Stimulated activated CD8-positive, alpha-beta memory T cell treated with anti-CD3 and anti-CD28 coated beads, Interleukin-4, amount 100 ng/mL, for 4 hours (primary cell): ENCODE measurements at regions not wholly inside any gene's neighbourhood (a gene's known extent, or its start where the extent isn't known, plus 50 kb on each side); places are given as distances from the start of the nearest gene placed in this dataset.
"Not testable (repeated sequence)": the region's sequence is repeated elsewhere in the genome, so short reads cannot be mapped to it uniquely, and the experiment has no call there.

Experiments
- DNase-seq, 2 donors: peaks; one replicate each; pipeline ENCODE4 v3.0.0-alpha.2; 2020; ENCODE audit warnings: low read depth in 2 of 2, low spot score in 1 of 2

DNA sequence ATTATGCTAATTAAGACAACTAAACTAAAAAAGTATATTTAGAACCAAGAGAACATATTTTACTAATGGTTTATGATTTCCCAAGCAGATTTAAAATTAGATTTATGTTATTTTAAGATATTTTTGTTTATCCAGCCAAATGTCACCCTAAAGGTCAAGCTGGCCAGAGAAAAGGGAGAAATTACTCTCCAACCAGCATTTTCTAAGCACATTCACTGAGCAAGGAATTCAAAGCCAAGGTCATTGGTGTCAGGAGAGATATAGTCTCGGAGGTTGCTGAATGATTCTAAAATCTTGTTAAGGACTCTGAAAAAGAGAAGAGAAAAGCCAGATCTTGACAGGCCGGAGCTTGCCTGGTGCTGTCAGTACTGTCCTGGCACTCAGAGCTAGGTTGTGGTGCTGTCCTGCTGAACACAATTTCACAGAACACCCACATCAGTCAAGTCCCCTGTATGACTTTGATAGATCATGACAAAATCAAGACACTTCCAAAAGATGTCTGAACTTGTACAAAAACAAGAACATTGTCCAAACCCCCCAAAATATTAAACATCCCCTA is 222.3 kb upstream of the SMLR1 start:
- DNase-seq = no peak

- no peak for DNase-seq
Measured at GRCh38 chr6:130610303-130610702, 216.9 kb upstream of the SMLR1 start.

- no peak for DNase-seq
Measured at GRCh38 chr6:130611366-130611765, 215.8 kb upstream of the SMLR1 start.

- no peak for DNase-seq
Measured at GRCh38 chr6:130613176-130613575, 214.0 kb upstream of the SMLR1 start.

- no peak for DNase-seq
Measured at GRCh38 chr6:130615816-130616215, 211.4 kb upstream of the SMLR1 start.

DNA sequence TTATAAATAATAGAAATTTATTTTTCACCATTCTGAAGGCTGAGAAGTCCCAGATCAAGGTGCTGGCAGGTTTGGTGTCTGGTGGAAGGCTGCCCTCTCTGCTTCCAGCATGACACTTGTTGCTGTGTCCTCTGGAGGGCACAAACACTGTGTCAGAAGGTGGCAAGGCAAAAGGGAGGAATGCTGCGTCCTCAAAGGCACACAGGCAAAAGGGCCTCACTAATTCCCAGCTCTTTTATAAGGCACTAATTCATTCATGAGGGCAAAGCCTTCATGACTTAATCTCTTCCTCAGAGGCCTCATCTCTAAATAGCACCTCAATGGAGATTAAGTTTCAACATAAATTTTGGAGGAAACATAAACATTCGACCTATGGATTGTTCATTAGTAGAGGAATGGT is 209.5 kb upstream of the SMLR1 start:
- DNase-seq = no peak

GRCh38 chr6:130618806-130619205 is 208.4 kb upstream of the SMLR1 start:
- not testable (repeated sequence) for DNase-seq

GRCh38 chr6:130620338-130620781 is 206.8 kb upstream of the SMLR1 start:
- no peak for DNase-seq

GRCh38 chr6:130622142-130622541 is 205.1 kb upstream of the SMLR1 start:
- DNase-seq = no peak

- no peak for DNase-seq
Measured at GRCh38 chr6:130624046-130624445, 203.2 kb upstream of the SMLR1 start.

DNA sequence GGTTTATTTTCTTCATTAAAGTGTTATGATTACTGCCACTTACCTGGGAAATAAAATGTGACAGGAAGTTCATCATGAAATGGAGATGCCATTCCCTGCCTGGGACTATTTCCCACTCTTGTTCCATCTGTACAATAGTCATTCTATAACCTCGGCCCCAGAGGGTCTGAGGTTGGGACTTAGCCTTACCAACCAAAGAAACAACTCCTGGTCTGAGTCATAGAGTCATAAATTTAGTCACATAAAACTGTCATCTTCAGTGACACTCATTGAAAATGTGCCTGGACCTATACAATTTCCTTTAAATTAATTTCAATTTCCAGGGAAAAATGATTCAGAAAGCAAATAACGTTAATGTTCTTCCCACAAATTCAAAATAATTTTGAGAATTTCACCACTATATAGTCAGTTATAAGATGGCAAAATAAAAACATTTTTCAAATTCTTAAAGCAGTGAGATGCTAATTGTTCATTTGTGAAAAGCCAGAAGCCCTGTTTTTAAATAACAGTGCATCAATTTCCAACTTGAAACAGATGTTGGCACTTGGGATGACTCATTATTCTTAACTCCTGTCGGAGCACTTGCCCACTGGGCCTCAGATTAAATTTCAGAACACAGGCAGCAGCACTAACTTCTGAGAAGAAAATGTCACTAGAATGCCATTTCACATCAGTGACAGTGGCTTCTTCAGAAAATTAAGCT is 201.2 kb upstream of the SMLR1 start:
- DNase-seq = no peak

DNA sequence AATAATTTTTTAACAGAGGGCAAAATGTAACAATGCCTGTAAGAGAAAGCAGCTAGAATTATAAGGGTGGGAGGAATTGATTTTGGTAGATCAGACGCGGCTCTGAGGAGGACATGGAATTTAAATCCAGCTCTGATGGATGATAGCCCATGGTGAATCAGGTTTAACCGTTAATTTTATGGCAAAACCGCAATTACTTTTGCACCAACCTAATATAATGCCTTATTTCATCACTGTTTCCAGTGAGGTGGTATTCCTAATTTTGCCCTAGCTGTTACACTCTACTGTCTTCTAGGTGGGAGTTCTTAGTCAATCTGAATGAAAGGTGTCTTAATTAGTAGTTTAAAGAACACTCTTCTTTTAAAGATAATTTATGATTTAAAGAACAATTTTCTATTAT is 198.3 kb upstream of the SMLR1 start:
- DNase-seq = no peak

DNA sequence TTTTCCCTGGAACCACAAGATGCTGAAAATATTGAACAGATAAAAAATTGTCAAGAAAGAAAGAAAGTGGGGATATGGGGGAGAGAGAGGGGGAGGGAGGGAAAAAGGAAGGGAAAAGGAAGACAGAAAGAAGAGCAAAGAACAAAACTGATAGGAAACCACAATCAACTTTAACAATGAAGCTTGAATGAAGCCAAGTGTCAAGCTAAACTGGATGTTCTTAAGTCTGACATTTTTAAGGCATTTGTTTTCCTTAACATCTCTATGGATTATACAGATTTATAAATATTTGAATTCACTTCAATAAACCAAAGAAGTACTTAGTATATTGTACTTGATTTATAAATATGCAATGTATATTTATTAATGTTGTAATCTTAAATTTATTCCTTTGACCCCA is 197.6 kb upstream of the SMLR1 start:
- DNase-seq = no peak

DNA sequence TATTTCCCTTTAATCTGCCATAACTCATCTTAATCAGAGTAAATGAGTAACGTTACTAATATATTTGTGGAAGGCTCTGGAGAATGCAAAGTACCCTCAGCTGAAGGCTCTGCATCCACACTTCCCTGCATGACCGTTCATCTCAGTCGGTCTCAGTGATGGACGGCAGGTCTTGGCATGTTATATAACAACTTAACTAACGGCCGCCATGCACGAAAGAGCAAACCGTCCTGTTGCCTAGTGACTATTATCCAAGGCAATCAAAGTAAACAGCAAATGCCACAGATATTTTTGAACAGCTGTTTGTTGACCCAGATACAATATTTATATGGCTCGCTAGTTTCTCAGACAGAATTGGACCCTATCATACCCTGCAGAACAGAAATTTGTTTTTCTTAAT is 194.9 kb upstream of the SMLR1 start:
- no peak for DNase-seq

- DNase-seq = no peak
Measured at GRCh38 chr6:130632897-130633296, 194.3 kb upstream of the SMLR1 start.

- no peak for DNase-seq
Measured at GRCh38 chr6:130643361-130643760, 183.8 kb upstream of the SMLR1 start.

DNA sequence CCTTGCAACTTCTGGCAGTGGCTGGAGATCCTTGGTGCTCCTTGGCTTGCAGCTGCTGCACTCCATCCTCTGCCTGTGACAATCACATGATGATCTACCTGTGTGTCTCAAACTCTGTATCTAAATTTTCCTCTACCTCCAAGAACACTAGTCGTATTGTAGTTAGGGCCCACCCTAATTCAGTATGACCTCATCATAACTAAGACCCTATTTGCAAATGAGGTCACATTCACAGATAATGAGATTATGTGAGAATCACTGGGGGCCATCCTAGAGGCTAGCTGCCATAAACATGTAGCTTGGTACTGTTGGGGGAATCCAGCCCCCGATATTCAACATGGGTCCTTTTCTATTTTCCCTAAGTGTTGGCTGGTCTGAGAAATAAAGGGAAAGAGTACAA is 183.0 kb upstream of the SMLR1 start:
- DNase-seq = no peak

DNA sequence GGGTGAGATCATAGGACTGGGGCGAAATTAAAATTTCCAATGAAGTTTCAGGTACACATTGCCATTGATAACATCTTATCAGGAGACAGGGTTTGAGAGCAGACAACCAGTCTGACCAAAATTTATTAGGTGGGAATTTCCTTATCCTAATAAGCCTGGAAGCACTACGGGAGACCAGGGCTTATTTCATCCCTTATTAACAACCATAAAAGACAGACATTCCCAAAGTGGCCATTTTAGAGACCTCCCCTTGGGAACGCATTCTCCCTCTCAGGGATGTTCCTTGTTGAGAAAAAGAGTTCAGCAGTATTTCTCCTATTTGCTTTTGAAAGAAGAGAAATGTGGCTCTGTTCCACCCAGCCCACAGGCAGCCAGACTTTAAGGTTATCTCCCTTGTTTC is 182.4 kb upstream of the SMLR1 start:
- DNase-seq = not testable (repeated sequence)

DNA sequence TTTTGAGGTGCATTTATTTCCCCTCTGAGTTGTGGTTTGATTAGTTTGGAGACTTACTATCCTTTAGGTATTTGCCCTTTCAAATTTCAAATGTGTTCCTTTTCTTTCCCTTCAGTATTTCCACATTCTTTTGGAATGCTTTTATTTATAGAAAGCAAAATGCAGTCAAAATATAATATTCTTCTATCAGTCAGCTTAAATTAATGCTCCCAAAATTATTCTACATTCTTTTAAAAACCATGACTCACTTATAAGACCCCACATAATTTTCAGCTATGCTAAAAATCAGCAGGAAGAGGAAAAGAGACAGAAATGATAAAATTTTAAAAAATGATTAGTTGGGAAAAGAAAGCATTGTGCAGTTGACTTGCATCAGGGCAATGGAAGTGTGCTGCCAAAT is 180.0 kb upstream of the SMLR1 start:
- no peak for DNase-seq

GRCh38 chr6:130655586-130655985 is 171.6 kb upstream of the SMLR1 start:
- DNase-seq = no peak

GRCh38 chr6:130661077-130661476 is 166.1 kb upstream of the SMLR1 start:
- no peak for DNase-seq

DNA sequence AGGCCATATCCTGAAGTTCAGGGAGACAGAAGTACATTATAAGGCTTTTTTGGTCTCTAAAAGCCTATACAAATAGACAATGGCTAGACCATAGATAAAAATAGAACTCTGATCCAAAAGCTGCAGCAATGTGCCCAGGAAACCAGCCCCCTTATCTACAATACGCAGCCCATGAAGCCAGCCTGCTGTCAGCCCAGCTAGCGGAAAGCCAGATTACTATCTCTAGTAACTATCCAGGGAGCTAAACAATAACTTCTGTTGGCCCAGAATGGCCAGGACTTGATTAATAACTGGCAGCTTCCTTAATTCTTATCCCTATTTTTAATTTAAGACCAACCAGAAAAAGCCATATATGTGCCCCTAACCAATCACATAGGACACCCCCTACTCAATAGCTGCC is 160.4 kb upstream of the SMLR1 start:
- DNase-seq = no peak

- DNase-seq = no peak
Measured at GRCh38 chr6:130670142-130670541, 157.1 kb upstream of the SMLR1 start.
